ENCODE measurements at regions not wholly inside any gene's neighbourhood (a gene's known extent, or its start where the extent isn't known, plus 50 kb on each side); places are given as distances from the start of the nearest gene placed in this dataset.

DNA sequence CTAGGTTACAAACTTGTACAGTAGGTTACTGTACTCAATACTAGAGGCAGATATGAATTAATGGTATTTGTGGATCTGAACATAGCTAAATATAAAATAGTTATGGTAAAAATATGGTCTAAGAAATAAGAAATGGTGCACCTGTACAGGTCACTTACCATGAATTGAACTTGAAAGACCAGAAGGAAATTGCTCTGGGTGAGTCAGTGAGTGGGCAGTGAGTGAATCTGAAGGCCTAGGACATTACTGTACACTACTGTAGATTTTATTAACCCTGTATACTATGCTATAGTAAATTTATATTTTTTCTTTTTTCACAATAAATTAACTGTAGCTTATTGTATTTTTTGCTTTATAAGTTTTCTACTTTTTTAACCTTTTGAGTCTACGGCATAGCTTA, 1020.4 kb downstream of the CDH18 start:
- no peak for DNase-seq (ENCODE audit: low read depth)

- no peak for DNase-seq (ENCODE audit: low read depth)
Observed at GRCh38 chr5:18968966-18969365, 1019.0 kb downstream of the CDH18 start.

- DNase-seq (ENCODE audit: low read depth) = no peak
Observed at GRCh38 chr5:18970000-18970399, 1018.0 kb downstream of the CDH18 start.

DNA sequence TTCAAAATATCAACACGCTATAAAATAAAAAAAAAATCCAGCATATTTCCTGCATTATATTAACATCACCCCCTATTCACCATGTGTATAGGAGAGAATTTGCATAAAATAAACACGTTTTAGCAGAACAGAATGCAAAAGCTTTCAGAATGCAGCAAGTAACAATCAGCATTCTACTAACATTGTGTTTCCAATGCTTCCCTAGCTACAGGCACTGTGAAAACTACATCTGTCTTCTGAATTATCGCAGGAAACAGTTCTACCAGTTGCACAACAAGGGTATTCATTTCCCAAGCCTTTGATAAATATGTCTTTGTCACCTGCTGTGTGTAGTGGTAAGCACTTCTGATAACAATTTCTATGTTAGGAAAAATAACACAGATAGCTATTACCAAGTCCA, 1015.8 kb downstream of the CDH18 start:
- no peak for DNase-seq (ENCODE audit: low read depth)

- no peak for DNase-seq (ENCODE audit: low read depth)
Observed at GRCh38 chr5:18975624-18976023, 1012.4 kb downstream of the CDH18 start.

- DNase-seq (ENCODE audit: low read depth) = no peak
Observed at GRCh38 chr5:18977880-18978279, 1010.1 kb downstream of the CDH18 start.

- no peak for DNase-seq (ENCODE audit: low read depth)
Observed at GRCh38 chr5:18984559-18985080, 1003.4 kb downstream of the CDH18 start.

DNA sequence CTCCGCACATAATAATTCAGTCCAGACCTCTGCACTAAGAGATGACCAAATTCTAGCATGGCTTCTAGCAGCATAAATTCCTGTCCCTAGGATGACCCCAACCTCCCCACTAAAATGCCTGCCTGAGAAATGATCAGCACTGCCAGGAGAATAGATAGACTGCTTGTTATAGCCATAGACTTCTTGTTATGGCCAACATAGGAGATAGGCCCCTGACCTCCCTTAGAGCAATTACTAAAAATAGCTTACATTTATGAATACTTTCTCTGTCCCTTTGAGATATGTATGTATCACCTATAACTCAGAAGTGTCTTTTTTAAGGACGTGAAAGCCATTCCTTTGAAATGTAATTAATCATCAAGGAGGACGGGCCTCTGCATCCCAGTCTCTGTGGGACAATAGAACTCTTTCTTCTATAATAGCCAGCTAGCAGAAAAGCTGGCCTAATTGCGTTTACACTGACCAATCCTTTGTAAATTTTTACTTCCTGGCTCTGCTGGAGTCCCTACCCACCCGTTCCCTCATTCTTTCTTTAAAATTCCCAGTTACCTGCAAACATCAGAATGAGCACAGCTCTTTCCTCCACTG, 1002.7 kb downstream of the CDH18 start:
- no peak for DNase-seq (ENCODE audit: low read depth)

DNA sequence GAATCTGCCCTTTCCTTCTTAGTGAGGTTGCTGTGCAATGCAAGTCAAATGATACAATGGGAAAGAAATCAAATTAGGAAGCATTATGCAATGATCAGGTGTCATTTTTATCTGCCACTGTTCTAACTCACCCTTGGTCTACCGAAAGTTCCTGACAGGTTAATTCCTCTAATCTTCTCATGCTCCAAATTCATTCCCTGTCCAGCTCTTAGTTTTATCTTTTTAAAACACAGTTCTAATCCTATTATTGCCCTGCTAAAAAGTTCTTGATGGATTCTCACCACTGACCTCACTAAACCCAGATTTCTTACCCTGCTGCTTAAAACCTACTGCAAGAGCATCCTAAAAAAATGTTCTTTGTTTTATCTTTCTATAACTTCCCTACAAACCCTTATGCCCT, 1000.9 kb downstream of the CDH18 start:
- no peak for DNase-seq (ENCODE audit: low read depth)

DNA sequence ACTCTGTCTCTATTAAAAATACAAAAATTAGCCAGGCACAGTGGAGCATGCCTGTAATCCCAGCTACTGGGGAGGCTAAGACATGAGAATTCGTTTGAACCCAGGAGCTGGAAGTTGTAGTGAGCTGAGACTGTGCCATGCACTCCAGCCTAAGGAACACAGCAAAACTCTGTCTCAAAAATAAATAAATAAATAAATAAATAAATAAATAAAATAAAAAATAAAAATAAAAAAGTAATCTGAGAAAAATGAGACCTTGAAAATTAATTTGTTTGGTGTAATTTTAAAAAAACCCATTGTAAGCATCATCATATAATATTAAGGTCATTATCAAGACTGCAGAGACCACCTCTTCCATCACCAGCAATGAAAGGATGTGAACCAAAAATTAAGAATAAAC, 997.1 kb downstream of the CDH18 start:
- DNase-seq (ENCODE audit: low read depth) = no peak

DNA sequence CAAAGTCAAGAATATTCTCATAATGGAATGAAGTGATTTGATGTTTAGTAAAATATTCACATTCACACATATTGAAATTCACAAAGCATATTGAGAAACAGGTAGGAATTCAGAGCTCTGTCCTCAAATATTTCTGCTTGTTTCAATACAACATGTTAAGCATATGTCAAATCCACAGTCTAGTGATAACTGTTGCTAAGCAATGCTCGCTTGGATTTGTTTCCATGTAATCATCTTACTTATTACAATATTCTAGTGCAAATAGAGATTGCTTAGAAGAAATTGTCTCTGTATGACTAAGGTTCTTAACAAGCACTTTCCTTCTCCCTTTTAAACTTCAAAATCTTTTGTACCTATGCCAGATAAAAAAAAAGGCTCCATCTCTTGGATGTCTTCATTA, 995.7 kb downstream of the CDH18 start:
- DNase-seq (ENCODE audit: low read depth) = no peak

- no peak for DNase-seq (ENCODE audit: low read depth)
Observed at GRCh38 chr5:18999478-18999877, 988.5 kb downstream of the CDH18 start.

- no peak for DNase-seq (ENCODE audit: low read depth)
Observed at GRCh38 chr5:19001054-19001453, 986.9 kb downstream of the CDH18 start.

GRCh38 chr5:19001539-19001938, 986.5 kb downstream of the CDH18 start:
- DNase-seq (ENCODE audit: low read depth) = no peak

- DNase-seq (ENCODE audit: low read depth) = no peak
Observed at GRCh38 chr5:19002111-19002510, 985.9 kb downstream of the CDH18 start.

GRCh38 chr5:19018822-19019221, 969.2 kb downstream of the CDH18 start:
- no peak for DNase-seq (ENCODE audit: low read depth)

DNA sequence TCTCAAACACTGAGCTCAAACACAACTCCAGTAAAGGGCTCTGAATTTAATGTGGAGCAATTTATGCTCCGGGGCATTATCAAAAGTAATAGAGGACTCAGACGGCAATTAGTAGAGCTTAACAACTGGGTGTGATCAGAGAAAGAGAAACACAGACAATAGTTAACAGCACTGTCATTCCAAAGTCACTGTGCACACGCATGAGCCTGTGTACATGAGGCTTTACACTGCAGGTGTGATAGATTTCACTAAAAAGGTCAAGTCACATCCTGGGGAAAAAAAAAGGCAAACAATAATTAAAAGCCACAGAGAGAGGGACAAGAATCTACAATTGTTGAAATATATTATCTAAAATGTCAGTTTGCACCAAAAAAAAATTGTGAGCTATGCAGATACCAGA, 956.5 kb downstream of the CDH18 start:
- DNase-seq (ENCODE audit: low read depth) = no peak

- DNase-seq (ENCODE audit: low read depth) = no peak
Observed at GRCh38 chr5:19035816-19036215, 952.2 kb downstream of the CDH18 start.

- DNase-seq (ENCODE audit: low read depth) = no peak
Observed at GRCh38 chr5:19042106-19042505, 945.9 kb downstream of the CDH18 start.

DNA sequence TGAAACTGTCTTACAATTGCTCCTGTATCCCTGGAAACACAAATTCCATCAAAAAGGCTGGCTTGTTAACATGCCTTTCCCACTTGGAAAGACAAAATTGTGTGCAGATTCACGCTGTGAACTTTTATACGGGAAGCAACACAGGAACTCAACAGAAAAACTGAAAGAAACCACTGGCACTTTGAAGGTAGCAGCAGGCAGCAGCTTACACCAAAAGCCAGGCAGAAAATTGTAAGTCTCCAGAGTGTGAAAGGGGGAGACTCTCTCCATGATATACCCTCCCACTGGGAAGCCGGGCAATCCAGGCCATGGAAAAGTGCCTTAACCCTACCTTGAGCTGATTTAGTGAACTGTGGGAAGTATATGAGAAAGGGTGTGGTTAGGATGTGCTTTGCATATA, 943.7 kb downstream of the CDH18 start:
- DNase-seq (ENCODE audit: low read depth) = no peak

DNA sequence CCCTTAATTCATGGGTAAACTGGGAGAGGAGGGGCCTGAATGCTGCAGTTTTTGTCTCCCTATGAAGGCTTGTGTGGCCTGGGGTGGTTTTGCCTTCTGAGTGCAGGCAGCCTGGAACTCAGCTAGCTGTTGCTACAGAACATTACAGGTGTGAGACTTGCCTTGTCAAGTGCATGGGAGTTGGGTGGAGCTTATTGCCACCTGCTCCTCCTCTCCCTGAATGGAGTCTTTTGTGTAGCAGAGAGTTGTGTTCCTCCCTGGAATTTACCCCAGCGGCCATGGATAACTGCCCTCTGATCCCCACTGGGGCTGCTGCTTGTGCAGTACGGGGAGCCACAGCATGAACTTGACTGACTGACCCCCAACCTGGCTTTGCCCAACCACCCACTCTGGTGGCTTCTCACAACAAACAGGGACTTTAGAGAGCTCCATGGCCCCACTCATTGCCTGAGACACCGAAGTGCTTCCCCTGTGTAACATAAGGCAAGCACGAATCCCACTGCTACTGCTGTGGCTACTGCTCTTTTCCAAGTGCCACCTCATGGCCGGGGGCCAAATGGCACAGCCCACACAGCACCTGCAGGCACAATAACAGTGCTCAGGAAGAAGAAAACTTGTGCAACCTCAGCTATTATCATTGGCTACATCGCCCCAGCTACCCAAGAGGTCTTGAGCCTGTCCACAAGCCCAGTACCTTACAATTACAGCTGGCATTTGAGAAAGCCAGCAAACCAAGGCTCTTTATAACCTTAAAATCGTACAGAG, 942.9 kb downstream of the CDH18 start:
- DNase-seq (ENCODE audit: low read depth) = no peak

- no peak for DNase-seq (ENCODE audit: low read depth)
Observed at GRCh38 chr5:19047277-19047676, 940.7 kb downstream of the CDH18 start.

- no peak for DNase-seq (ENCODE audit: low read depth)
Observed at GRCh38 chr5:19048726-19049125, 939.3 kb downstream of the CDH18 start.

- DNase-seq (ENCODE audit: low read depth) = no peak
Observed at GRCh38 chr5:19058216-19058615, 929.8 kb downstream of the CDH18 start.

Data from stimulated activated CD4-positive, alpha-beta T cell treated with anti-CD3 and anti-CD28 coated beads, Interleukin-2, amount 100 ng/mL, for 4 hours (primary cell).